Gastroesophageal sphincter (tissue), 4 donors: ENCODE measurements at regions not wholly inside any gene's neighbourhood (a gene's known extent, or its start where the extent isn't known, plus 50 kb on each side); places are given as distances from the start of the nearest gene placed in this dataset.

Source experiments
- ATAC-seq: fragments of 150-250 bp; one replicate; pipeline ENCODE4 v1.9.1; 2016; ENCODE audit warnings: mild to moderate bottlenecking, moderate library complexity
- H3K27ac ChIP-seq, 4 donors: fragments of 200-600 bp; sonication (generic) in 3 of 4; 1 replicate in 3 of 4; 2 replicates in 1 of 4; pipeline ENCODE4 v1.5.1; 2016 to 2019
- H3K27me3 ChIP-seq: fragments of 200-600 bp; sonication (generic); one replicate; pipeline ENCODE4 v1.5.1; 2019
- H3K36me3 ChIP-seq, 2 donors: fragments of 200-600 bp; sonication (generic); one replicate each; pipeline ENCODE4 v1.5.1; 2019; ENCODE audit warnings: control low read depth in 1 of 2
- H3K4me1 ChIP-seq, 3 donors: fragments of 200-600 bp; sonication (generic); 1 replicate in 2 of 3; 2 replicates in 1 of 3; pipeline ENCODE4 v1.5.1; 2016 to 2019; ENCODE audit warnings: control low read depth in 2 of 3
- H3K4me3 ChIP-seq, 2 donors: fragments of 200-600 bp; sonication (generic); one replicate each; pipeline ENCODE4 v1.5.1; 2019; ENCODE audit warnings: mild to moderate bottlenecking in 1 of 2, moderate library complexity in 1 of 2
- H3K9me3 ChIP-seq, 3 donors: fragments of 200-600 bp; sonication (generic); one replicate each; pipeline ENCODE4 v1.5.1; 2017 to 2019; ENCODE audit warnings: control low read depth in 2 of 3
- EP300 ChIP-seq: sonication (generic); formaldehyde crosslinking; IDR thresholded peaks from one replicate; pipeline ENCODE4 v1.6.1; 2017; ENCODE audit warnings: antibody characterized with exemption, mild to moderate bottlenecking
- POLR2A ChIP-seq, 2 donors: fragments of 450-650 bp; IDR thresholded peaks; one replicate each; pipeline ENCODE4 v1.6.1; 2017; ENCODE audit warnings: antibody characterized with exemption in 2 of 2, mild to moderate bottlenecking in 2 of 2, moderate library complexity in 1 of 2
- POLR2AphosphoS5 ChIP-seq: sonication (generic); formaldehyde crosslinking; IDR thresholded peaks from one replicate; pipeline ENCODE4 v1.6.1; 2017; ENCODE audit warnings: antibody characterized with exemption
- WGBS, 2 donors: methylation state at CpG; one replicate each; pipeline ENCODE4 v1.1.5; 2018; ENCODE audit warnings: low coverage in 1 of 2; 5-methylcytosine and 5-hydroxymethylcytosine counted together
- TF ChIP-seq, protein P1 (sequence below), 4 experiments: fragments of 200-600 bp in 2 of 4; fragments of 450-650 bp in 2 of 4; sonication (generic) in 1 of 4; IDR thresholded peaks; one replicate each; pipeline ENCODE4 v1.5.1; 2017 to 2019; ENCODE audit warnings: antibody characterized with exemption in 4 of 4, mild to moderate bottlenecking in 2 of 4, moderate library complexity in 2 of 4

DNA sequence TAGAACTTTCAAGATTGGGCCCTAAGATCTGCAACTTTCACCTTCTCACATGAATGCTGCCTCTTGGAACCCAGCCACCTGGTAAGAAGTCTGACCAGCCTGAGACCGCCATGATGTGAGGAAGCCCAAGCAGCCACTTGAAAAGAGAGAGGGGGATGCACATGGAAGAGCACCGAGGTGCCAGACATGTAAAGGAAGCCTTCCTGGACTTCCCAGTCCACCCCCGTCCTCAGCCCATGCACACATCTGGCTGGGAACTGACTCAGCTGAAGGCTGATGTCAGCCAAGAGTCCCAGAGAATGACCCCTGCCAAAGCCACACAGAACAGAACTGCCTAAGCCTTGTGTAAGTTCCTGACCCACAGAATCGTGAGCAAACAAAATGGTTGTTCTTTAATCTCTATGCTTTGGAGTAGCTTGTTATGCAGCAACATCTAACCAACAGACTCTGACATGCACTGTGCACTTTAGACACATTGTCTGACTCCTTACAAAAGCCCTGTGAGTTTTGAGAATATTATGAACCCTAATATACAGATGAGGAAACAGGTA, 86.7 kb downstream of the RMI2 start:
- Histone ChIP-seq H3K27me3 (peaks cover 25% of the 10 kb centered on the region), H3K27ac (no peak overlapping the region), H3K9me3 (peaks cover 0 to 16% (median 0%) of the 10 kb centered on the region in 3 donors), H3K36me3 (no peaks in the 10 kb centered on the region), H3K4me1 (no peaks in the 10 kb centered on the region), H3K4me3 (no peak overlapping the region)
- 68% methylated on average over 4 of the region's 4 CpGs; no CpG with 5 or more reads in 1 of the 2 donors for WGBS, 2 donors
- no peak for ATAC-seq
- TF ChIP-seq, protein P1, sequence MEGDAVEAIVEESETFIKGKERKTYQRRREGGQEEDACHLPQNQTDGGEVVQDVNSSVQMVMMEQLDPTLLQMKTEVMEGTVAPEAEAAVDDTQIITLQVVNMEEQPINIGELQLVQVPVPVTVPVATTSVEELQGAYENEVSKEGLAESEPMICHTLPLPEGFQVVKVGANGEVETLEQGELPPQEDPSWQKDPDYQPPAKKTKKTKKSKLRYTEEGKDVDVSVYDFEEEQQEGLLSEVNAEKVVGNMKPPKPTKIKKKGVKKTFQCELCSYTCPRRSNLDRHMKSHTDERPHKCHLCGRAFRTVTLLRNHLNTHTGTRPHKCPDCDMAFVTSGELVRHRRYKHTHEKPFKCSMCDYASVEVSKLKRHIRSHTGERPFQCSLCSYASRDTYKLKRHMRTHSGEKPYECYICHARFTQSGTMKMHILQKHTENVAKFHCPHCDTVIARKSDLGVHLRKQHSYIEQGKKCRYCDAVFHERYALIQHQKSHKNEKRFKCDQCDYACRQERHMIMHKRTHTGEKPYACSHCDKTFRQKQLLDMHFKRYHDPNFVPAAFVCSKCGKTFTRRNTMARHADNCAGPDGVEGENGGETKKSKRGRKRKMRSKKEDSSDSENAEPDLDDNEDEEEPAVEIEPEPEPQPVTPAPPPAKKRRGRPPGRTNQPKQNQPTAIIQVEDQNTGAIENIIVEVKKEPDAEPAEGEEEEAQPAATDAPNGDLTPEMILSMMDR (IDR thresholded peaks at IDR 0.05) = no peak
- no peak for TF ChIP-seq EP300
- no peak for TF ChIP-seq POLR2A (IDR thresholded peaks at IDR 0.05)
- TF ChIP-seq POLR2AphosphoS5 = no peak

DNA sequence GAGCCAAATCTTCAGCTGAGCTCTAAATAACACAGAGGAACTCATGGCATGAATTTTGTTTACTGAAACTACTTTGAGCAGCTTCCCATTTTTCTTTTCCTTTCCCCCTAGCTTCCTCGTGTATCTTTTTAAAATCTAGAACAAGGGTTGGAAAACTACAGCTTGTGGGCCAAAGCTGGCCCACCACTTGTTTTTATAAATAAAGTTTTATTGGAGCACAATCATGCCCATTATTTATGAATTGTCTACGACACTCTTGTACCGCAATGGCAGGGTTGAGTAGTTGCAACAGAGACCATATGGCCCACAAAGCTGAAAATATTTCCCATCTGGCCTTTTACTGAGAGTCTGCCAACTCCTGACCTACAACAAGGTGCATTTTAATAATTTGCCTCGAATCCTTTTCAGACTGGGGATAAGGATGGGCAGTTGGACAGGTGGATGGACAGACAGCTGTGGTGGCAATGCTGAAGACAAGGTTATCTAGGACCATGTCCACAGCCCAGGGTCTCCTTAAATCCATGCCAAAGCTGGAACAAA, 87.7 kb downstream of the RMI2 start:
- Histone ChIP-seq H3K27me3 (peaks cover 25% of the 10 kb centered on the region), H3K9me3 (peaks cover 0 to 16% (median 0%) of the 10 kb centered on the region in 3 donors), H3K4me1 (no peaks in the 10 kb centered on the region), H3K4me3 (no peak overlapping the region), H3K27ac (no peak overlapping the region), H3K36me3 (no peaks in the 10 kb centered on the region)
- no peak for TF ChIP-seq POLR2AphosphoS5
- TF ChIP-seq EP300 = no peak
- TF ChIP-seq POLR2A (IDR thresholded peaks at IDR 0.05) = no peak
- TF ChIP-seq, protein P1 (IDR thresholded peaks at IDR 0.05) = no peak
- 57 to 58% methylated on average over 3 to 4 of the region's 4 CpGs for WGBS, 2 donors
- no peak for ATAC-seq

DNA sequence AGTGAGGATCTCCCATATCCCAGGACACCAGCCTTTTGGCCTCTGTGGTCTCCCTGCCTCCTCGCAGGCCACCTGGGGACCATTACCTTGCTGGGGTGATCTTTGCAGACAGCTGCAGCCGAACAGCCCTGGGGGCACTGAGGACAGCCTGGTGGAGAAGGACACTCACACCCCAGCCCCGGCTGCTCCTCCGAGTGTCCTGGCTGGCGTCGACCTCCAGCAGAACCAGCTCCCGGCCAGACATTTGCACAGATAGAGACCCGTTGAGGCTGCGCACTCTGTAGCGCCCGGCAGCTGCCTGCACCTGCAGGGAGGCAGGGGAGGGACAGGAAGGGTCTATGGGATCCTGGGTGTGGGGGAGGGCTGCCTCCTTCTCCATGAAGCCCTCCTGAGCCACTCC, 90.3 kb downstream of the RMI2 start:
- TF ChIP-seq EP300 (no peak), POLR2A (IDR thresholded peaks at IDR 0.05) (no peak), POLR2AphosphoS5 (no peak)
- TF ChIP-seq, protein P1 (IDR thresholded peaks at IDR 0.05) = no peak
- WGBS, 2 donors = 60% methylated on average over 1 of the region's 11 CpGs; no CpG with 5 or more reads in 1 of the 2 donors
- Histone ChIP-seq H3K4me1 (no peaks in the 10 kb centered on the region), H3K27ac (no peak overlapping the region), H3K27me3 (peaks cover 25% of the 10 kb centered on the region), H3K36me3 (no peaks in the 10 kb centered on the region), H3K4me3 (no peak overlapping the region), H3K9me3 (peaks cover 0 to 30% (median 0%) of the 10 kb centered on the region in 3 donors)
- no peak for ATAC-seq

DNA sequence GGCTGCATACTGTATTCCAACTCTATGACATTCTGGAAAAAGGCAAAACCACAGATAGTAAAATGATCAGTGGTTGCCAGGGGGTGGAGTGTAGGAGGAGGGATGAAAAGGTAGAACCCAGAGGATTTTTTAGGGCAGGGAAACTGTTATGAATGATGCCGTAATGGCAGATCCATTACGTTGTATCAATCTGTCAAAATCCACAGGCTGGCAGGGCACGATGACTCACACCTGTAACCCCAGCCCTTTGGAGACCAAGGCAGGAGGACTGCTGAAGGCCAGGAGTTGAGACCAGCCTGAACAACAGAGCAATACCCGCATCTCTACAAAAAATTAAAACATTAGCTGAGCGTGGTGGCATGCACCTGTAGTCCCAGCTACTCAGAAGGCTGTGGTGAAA, 91.8 kb downstream of the RMI2 start:
- no peak for ATAC-seq
- WGBS, 2 donors = 88 to 92% methylated on average over 4 of the region's 5 CpGs
- Histone ChIP-seq H3K9me3 (peaks cover 0 to 40% (median 0%) of the 10 kb centered on the region in 3 donors), H3K27me3 (peaks cover 25% of the 10 kb centered on the region), H3K4me1 (no peaks in the 10 kb centered on the region), H3K36me3 (no peaks in the 10 kb centered on the region), H3K4me3 (no peak overlapping the region), H3K27ac (no peak overlapping the region)
- no peak for TF ChIP-seq EP300
- TF ChIP-seq, protein P1 (IDR thresholded peaks at IDR 0.05) = no peak
- TF ChIP-seq POLR2A (IDR thresholded peaks at IDR 0.05) = no peak
- no peak for TF ChIP-seq POLR2AphosphoS5
